ENCODE measurements at regions not wholly inside any gene's neighbourhood (a gene's known extent, or its start where the extent isn't known, plus 50 kb on each side); places are given as distances from the start of the nearest gene placed in this dataset.

GRCh38 chr14:98456231-98456630, 815.8 kb downstream of the BCL11B start:
- TF ChIP-seq FOXJ3 (CRISPR knock-in tag; IDR thresholded peaks at IDR 0.05; ENCODE audit: borderline replicate concordance) (no peak), KAT7 (CRISPR knock-in tag; IDR thresholded peaks at IDR 0.05; ENCODE audit: borderline replicate concordance) (no peak), ZNF121 (CRISPR knock-in tag; IDR thresholded peaks at IDR 0.05) (no peak), CTCF (IDR thresholded peaks at IDR 0.05) (no peak), CBFB (CRISPR knock-in tag; IDR thresholded peaks at IDR 0.05; ENCODE audit: low read depth) (no peak)
- TF ChIP-seq, protein P1, sequence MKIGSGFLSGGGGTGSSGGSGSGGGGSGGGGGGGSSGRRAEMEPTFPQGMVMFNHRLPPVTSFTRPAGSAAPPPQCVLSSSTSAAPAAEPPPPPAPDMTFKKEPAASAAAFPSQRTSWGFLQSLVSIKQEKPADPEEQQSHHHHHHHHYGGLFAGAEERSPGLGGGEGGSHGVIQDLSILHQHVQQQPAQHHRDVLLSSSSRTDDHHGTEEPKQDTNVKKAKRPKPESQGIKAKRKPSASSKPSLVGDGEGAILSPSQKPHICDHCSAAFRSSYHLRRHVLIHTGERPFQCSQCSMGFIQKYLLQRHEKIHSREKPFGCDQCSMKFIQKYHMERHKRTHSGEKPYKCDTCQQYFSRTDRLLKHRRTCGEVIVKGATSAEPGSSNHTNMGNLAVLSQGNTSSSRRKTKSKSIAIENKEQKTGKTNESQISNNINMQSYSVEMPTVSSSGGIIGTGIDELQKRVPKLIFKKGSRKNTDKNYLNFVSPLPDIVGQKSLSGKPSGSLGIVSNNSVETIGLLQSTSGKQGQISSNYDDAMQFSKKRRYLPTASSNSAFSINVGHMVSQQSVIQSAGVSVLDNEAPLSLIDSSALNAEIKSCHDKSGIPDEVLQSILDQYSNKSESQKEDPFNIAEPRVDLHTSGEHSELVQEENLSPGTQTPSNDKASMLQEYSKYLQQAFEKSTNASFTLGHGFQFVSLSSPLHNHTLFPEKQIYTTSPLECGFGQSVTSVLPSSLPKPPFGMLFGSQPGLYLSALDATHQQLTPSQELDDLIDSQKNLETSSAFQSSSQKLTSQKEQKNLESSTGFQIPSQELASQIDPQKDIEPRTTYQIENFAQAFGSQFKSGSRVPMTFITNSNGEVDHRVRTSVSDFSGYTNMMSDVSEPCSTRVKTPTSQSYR (CRISPR knock-in tag; IDR thresholded peaks at IDR 0.05): no peak

Data from WTC11 (cell line).